GM19324 (cell line): ENCODE measurements at regions not wholly inside any gene's neighbourhood (a gene's known extent, or its start where the extent isn't known, plus 50 kb on each side); places are given as distances from the start of the nearest gene placed in this dataset.
"Not testable (repeated sequence)": the region's sequence is repeated elsewhere in the genome, so short reads cannot be mapped to it uniquely, and the experiment has no call there.

Experiments
- ATAC-seq: cut with Tn5 transposase; IDR thresholded peaks from one replicate; pipeline ENCODE4 v1.9.1; 2021; ENCODE audit warnings: mild to moderate bottlenecking, moderate library complexity; ENCODE audit not compliant: unreplicated experiment, low FRiP score

- ATAC-seq = no peak
Observed at GRCh38 chrX:74251006-74251930, 52.7 kb upstream of the ZCCHC13 start.

- ATAC-seq = no peak
Observed at GRCh38 chrX:74250574-74250973, 53.4 kb upstream of the ZCCHC13 start.

- ATAC-seq = no peak
Observed at GRCh38 chrX:74249963-74250362, 54.0 kb upstream of the ZCCHC13 start.

GRCh38 chrX:74248889-74249288 is 55.1 kb upstream of the ZCCHC13 start:
- ATAC-seq = no peak

- no peak for ATAC-seq
Observed at GRCh38 chrX:74246524-74246923, 57.5 kb upstream of the ZCCHC13 start.

GRCh38 chrX:74242484-74243138 is 61.4 kb upstream of the ZCCHC13 start:
- no peak for ATAC-seq

- no peak for ATAC-seq
Observed at GRCh38 chrX:74242050-74242449, 61.9 kb upstream of the ZCCHC13 start.

- no peak for ATAC-seq
Observed at GRCh38 chrX:74238771-74239170, 65.2 kb upstream of the ZCCHC13 start.

- ATAC-seq = no peak
Observed at GRCh38 chrX:74234818-74235217, 69.2 kb upstream of the ZCCHC13 start.

GRCh38 chrX:74232859-74233258 is 71.1 kb upstream of the ZCCHC13 start:
- no peak for ATAC-seq

GRCh38 chrX:74231625-74232024 is 72.4 kb upstream of the ZCCHC13 start:
- no peak for ATAC-seq

GRCh38 chrX:74230094-74230493 is 73.9 kb upstream of the ZCCHC13 start:
- no peak for ATAC-seq

GRCh38 chrX:74225111-74225510 is 78.9 kb upstream of the ZCCHC13 start:
- no peak for ATAC-seq

- ATAC-seq = no peak
Observed at GRCh38 chrX:74220277-74220676, 83.7 kb upstream of the ZCCHC13 start.

- no peak for ATAC-seq
Observed at GRCh38 chrX:74218895-74219294, 85.1 kb upstream of the ZCCHC13 start.

- no peak for ATAC-seq
Observed at GRCh38 chrX:74216421-74216820, 87.6 kb upstream of the ZCCHC13 start.

- no peak for ATAC-seq
Observed at GRCh38 chrX:74211911-74212310, 92.1 kb upstream of the ZCCHC13 start.

GRCh38 chrX:74207539-74207938 is 96.4 kb upstream of the ZCCHC13 start:
- ATAC-seq = no peak

GRCh38 chrX:74195605-74196004 is 108.4 kb upstream of the ZCCHC13 start:
- ATAC-seq = no peak

- ATAC-seq = no peak
Observed at GRCh38 chrX:74195120-74195519, 108.9 kb upstream of the ZCCHC13 start.

- no peak for ATAC-seq
Observed at GRCh38 chrX:74187211-74187610, 116.8 kb upstream of the ZCCHC13 start.

GRCh38 chrX:74183047-74183446 is 120.9 kb upstream of the ZCCHC13 start:
- ATAC-seq = not testable (repeated sequence)
